ENCODE measurements at regions not wholly inside any gene's neighbourhood (a gene's known extent, or its start where the extent isn't known, plus 50 kb on each side); places are given as distances from the start of the nearest gene placed in this dataset.
A peak's percentile ranks its signal among the peaks of the same experiment; 100 is the strongest.

- Histone ChIP-seq H3K9me3 (no peaks in the 10 kb centered on the region), H3K4me3 (no peak overlapping the region), H3K36me3 (no peaks in the 10 kb centered on the region), H3K4me1 (peaks cover 23% of the 10 kb centered on the region), H3K27me3 (ENCODE audit: low read depth) (no peaks in the 10 kb centered on the region), H3K27ac (no peak overlapping the region)
- TF ChIP-seq, protein P1, sequence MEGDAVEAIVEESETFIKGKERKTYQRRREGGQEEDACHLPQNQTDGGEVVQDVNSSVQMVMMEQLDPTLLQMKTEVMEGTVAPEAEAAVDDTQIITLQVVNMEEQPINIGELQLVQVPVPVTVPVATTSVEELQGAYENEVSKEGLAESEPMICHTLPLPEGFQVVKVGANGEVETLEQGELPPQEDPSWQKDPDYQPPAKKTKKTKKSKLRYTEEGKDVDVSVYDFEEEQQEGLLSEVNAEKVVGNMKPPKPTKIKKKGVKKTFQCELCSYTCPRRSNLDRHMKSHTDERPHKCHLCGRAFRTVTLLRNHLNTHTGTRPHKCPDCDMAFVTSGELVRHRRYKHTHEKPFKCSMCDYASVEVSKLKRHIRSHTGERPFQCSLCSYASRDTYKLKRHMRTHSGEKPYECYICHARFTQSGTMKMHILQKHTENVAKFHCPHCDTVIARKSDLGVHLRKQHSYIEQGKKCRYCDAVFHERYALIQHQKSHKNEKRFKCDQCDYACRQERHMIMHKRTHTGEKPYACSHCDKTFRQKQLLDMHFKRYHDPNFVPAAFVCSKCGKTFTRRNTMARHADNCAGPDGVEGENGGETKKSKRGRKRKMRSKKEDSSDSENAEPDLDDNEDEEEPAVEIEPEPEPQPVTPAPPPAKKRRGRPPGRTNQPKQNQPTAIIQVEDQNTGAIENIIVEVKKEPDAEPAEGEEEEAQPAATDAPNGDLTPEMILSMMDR (IDR thresholded peaks at IDR 0.05), result no peak
- intact Hi-C loops (cut with DNase I), result no loop called here
- ATAC-seq (peak; percentile 57 to 80), DNase-seq (peak; percentile 52)
These were observed 118.8 kb upstream of the ADPGK start for GRCh38 chr15:72902245-72902918.

DNA sequence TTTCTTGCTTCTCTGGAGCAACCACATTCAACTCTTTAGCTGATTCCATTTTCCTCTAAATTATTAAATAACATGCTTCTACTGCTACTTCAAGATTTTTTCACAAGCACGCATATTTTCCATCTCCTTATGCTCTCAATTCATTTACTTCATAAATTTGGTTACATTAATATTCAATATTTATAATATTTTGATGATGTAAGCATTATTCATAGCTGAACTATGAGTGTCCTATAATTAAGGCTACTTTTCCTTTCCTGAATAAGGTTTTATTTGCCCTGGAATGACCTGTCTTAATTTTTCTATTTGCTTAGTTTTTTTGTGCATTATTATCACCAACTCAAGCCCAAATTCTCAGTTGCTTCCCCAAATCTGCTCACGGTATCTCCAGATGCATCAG lies 109.4 kb upstream of the ADPGK start:
- TF ChIP-seq, protein P1 (IDR thresholded peaks at IDR 0.05), result no peak
- DNase-seq (no peak), ATAC-seq (no peak)
- no peak overlapping the region for H3K4me3 ChIP-seq
- no peaks in the 10 kb centered on the region for H3K36me3 ChIP-seq
- H3K27me3 ChIP-seq (ENCODE audit: low read depth), result peaks cover 7% of the 10 kb centered on the region
- H3K4me1 ChIP-seq, result no peaks in the 10 kb centered on the region
- H3K9me3 ChIP-seq, result no peaks in the 10 kb centered on the region
- no peak overlapping the region for H3K27ac ChIP-seq
- intact Hi-C loops (cut with DNase I), result no loop called here

DNA sequence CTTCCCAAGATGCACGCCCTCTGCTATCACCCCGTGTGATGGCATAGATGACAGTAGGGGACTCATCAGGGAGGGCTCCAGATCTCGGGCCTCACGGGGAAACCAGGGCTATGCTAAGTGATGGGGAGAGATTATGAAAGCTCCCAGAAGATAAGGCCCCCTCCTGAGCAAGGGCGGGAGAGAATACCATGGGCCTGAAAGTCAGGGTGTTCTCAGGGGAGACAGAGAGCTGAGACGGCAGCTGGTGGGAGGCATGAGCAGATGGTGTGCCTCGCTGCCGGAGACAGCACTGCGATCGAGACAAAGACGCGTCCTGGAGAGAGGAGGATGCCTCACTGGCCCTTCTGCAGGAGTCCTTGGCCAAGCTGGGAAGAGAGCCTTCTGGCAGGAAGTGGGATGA lies 106.5 kb upstream of the ADPGK start:
- Histone ChIP-seq H3K4me3 (no peak overlapping the region), H3K27me3 (ENCODE audit: low read depth) (peaks cover 7% of the 10 kb centered on the region), H3K9me3 (no peaks in the 10 kb centered on the region), H3K27ac (no peak overlapping the region), H3K4me1 (no peaks in the 10 kb centered on the region), H3K36me3 (no peaks in the 10 kb centered on the region)
- intact Hi-C loops (cut with DNase I), result no loop called here
- ATAC-seq (no peak), DNase-seq (no peak)
- TF ChIP-seq, protein P1 (IDR thresholded peaks at IDR 0.05), result no peak

- TF ChIP-seq, protein P1 (IDR thresholded peaks at IDR 0.05), result no peak
- H3K36me3 ChIP-seq, result no peaks in the 10 kb centered on the region
- no peak overlapping the region for H3K4me3 ChIP-seq
- H3K27me3 ChIP-seq (ENCODE audit: low read depth), result peaks cover 7% of the 10 kb centered on the region
- ATAC-seq (no peak), DNase-seq (no peak)
- no peak overlapping the region for H3K27ac ChIP-seq
- intact Hi-C loops (cut with DNase I), result no loop called here
- no peaks in the 10 kb centered on the region for H3K9me3 ChIP-seq
- H3K4me1 ChIP-seq, result no peaks in the 10 kb centered on the region
These were observed 106.0 kb upstream of the ADPGK start for GRCh38 chr15:72889545-72889944.

DNA sequence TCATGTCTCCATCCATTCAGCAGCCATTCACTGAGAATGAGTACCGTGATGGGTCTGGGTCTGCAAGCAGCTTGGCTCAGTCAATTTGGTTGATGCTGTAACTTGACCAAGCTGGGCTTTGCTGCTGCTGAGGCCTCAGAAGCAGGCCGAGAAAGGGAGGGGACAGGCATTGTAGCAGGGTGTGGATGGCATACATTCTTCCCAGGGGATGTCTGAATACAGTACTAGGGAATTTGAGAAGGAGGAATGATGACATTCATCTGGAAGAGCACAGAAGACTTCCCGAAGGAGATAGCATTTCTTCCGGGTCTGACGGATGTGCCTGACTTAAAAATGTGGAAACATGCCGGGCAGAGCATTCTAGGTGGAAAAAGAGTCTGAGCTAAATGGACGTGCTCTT lies 105.3 kb upstream of the ADPGK start:
- Histone ChIP-seq H3K4me1 (no peaks in the 10 kb centered on the region), H3K27me3 (ENCODE audit: low read depth) (peaks cover 7% of the 10 kb centered on the region), H3K4me3 (no peak overlapping the region), H3K36me3 (no peaks in the 10 kb centered on the region), H3K27ac (no peak overlapping the region), H3K9me3 (no peaks in the 10 kb centered on the region)
- DNase-seq (no peak), ATAC-seq (no peak)
- TF ChIP-seq, protein P1 (IDR thresholded peaks at IDR 0.05), result no peak
- intact Hi-C loops (cut with DNase I), result no loop called here
